ENCODE measurements at regions not wholly inside any gene's neighbourhood (a gene's known extent, or its start where the extent isn't known, plus 50 kb on each side); places are given as distances from the start of the nearest gene placed in this dataset.

DNA sequence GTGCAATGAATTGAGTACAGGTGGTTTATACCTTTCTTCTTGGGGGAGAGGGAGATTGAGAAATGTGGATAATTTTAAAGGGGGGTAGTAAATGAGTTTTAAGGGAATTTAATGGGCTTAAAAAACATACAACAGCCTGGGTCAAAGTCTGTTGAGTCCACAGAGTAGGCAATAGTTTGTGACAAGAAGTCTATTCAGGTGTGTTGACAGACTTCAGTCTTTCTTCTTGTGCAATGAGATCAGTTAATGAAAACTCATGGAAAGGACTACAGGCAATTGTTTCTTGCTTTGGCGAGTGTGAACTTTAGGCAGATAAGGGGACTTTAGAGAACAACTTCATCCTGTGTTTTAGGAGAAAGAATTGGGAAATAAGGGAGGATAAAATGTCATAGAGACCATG lies 507.8 kb upstream of the CA10 start:
- TF ChIP-seq, protein P1, sequence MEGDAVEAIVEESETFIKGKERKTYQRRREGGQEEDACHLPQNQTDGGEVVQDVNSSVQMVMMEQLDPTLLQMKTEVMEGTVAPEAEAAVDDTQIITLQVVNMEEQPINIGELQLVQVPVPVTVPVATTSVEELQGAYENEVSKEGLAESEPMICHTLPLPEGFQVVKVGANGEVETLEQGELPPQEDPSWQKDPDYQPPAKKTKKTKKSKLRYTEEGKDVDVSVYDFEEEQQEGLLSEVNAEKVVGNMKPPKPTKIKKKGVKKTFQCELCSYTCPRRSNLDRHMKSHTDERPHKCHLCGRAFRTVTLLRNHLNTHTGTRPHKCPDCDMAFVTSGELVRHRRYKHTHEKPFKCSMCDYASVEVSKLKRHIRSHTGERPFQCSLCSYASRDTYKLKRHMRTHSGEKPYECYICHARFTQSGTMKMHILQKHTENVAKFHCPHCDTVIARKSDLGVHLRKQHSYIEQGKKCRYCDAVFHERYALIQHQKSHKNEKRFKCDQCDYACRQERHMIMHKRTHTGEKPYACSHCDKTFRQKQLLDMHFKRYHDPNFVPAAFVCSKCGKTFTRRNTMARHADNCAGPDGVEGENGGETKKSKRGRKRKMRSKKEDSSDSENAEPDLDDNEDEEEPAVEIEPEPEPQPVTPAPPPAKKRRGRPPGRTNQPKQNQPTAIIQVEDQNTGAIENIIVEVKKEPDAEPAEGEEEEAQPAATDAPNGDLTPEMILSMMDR (conservative IDR thresholded peaks at IDR 0.05; ENCODE audit: low read depth in 2 of 2), result no peak
- no peak for TF ChIP-seq EZH2phosphoT487 (IDR thresholded peaks at IDR 0.05; ENCODE audit: unreplicated experiment)
- TF ChIP-seq, protein P2, sequence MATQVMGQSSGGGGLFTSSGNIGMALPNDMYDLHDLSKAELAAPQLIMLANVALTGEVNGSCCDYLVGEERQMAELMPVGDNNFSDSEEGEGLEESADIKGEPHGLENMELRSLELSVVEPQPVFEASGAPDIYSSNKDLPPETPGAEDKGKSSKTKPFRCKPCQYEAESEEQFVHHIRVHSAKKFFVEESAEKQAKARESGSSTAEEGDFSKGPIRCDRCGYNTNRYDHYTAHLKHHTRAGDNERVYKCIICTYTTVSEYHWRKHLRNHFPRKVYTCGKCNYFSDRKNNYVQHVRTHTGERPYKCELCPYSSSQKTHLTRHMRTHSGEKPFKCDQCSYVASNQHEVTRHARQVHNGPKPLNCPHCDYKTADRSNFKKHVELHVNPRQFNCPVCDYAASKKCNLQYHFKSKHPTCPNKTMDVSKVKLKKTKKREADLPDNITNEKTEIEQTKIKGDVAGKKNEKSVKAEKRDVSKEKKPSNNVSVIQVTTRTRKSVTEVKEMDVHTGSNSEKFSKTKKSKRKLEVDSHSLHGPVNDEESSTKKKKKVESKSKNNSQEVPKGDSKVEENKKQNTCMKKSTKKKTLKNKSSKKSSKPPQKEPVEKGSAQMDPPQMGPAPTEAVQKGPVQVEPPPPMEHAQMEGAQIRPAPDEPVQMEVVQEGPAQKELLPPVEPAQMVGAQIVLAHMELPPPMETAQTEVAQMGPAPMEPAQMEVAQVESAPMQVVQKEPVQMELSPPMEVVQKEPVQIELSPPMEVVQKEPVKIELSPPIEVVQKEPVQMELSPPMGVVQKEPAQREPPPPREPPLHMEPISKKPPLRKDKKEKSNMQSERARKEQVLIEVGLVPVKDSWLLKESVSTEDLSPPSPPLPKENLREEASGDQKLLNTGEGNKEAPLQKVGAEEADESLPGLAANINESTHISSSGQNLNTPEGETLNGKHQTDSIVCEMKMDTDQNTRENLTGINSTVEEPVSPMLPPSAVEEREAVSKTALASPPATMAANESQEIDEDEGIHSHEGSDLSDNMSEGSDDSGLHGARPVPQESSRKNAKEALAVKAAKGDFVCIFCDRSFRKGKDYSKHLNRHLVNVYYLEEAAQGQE (IDR thresholded peaks at IDR 0.05; ENCODE audit: unreplicated experiment), result no peak

All from GM23338 (cell line).